GM23248 (cell line): ENCODE measurements at regions not wholly inside any gene's neighbourhood (a gene's known extent, or its start where the extent isn't known, plus 50 kb on each side); places are given as distances from the start of the nearest gene placed in this dataset.
"Not testable (repeated sequence)": the region's sequence is repeated elsewhere in the genome, so short reads cannot be mapped to it uniquely, and the experiment has no call there.

Experiments
- DNase-seq: peaks from one replicate; pipeline ENCODE4 v3.0.0-alpha.2; 2015
- H2AFZ ChIP-seq: fragments of 200-600 bp; sonication (generic); 2 replicates; pipeline ENCODE4 v1.6.1; 2016; ENCODE audit warnings: antibody characterized with exemption
- H3F3A ChIP-seq: fragments of 200-600 bp; sonication (generic); 2 replicates; pipeline ENCODE4 v1.6.1; 2016; ENCODE audit warnings: mild to moderate bottlenecking, antibody characterized with exemption, mixed run types; ENCODE audit not compliant: insufficient read depth
- H3K27ac ChIP-seq: fragments of 200-600 bp; sonication (generic); 2 replicates; pipeline ENCODE4 v1.5.1; 2016; ENCODE audit warnings: mild to moderate bottlenecking
- H3K27me3 ChIP-seq: fragments of 200-600 bp; sonication (generic); replicated peaks from 2 replicates; pipeline ENCODE4 v1.6.1; 2016; ENCODE audit warnings: mild to moderate bottlenecking; ENCODE audit not compliant: insufficient read depth
- H3K36me3 ChIP-seq: fragments of 200-600 bp; sonication (generic); 2 replicates; pipeline ENCODE4 v1.6.1; 2016; ENCODE audit warnings: low read depth, mild to moderate bottlenecking
- H3K4me1 ChIP-seq: fragments of 200-600 bp; sonication (generic); 2 replicates; pipeline ENCODE4 v1.6.1; 2016; ENCODE audit warnings: mild to moderate bottlenecking; ENCODE audit not compliant: insufficient read depth
- H3K4me2 ChIP-seq: fragments of 200-600 bp; sonication (generic); one replicate; pipeline ENCODE4 v1.6.1; 2016; ENCODE audit warnings: mild to moderate bottlenecking; ENCODE audit not compliant: unreplicated experiment
- H3K4me3 ChIP-seq: fragments of 200-600 bp; sonication (generic); 2 replicates; pipeline ENCODE4 v1.5.1; 2016; ENCODE audit warnings: mild to moderate bottlenecking
- H3K79me2 ChIP-seq: fragments of 200-600 bp; sonication (generic); 2 replicates; pipeline ENCODE4 v1.6.1; 2016; ENCODE audit warnings: mild to moderate bottlenecking; ENCODE audit not compliant: insufficient read depth
- H3K9ac ChIP-seq: fragments of 200-600 bp; sonication (generic); 2 replicates; pipeline ENCODE4 v1.6.1; 2016; ENCODE audit warnings: mild to moderate bottlenecking
- H3K9me2 ChIP-seq: fragments of 200-600 bp; sonication (generic); 2 replicates; pipeline ENCODE4 v1.6.1; 2016; ENCODE audit warnings: mixed run types, mild to moderate bottlenecking, moderate library complexity; ENCODE audit not compliant: insufficient read depth
- H3K9me3 ChIP-seq: fragments of 200-600 bp; sonication (generic); one replicate; pipeline ENCODE4 v1.6.1; 2017; ENCODE audit warnings: low read depth
- H4K20me1 ChIP-seq: fragments of 200-600 bp; sonication (generic); 2 replicates; pipeline ENCODE4 v1.6.0; 2016; ENCODE audit not compliant: insufficient read depth
- WGBS, 2 experiments: methylation state at CpG; one replicate each; pipeline ENCODE4 v1.1.6; 2015 to 2017; ENCODE audit warnings: low lambda C conversion rate in 2 of 2, low coverage in 1 of 2; ENCODE audit errors: missing lambda C conversion rate in 2 of 2; 5-methylcytosine and 5-hydroxymethylcytosine counted together
- in situ Hi-C: fragments of 300-500 bp; cut with MboI; formaldehyde crosslinking; loops from 2 replicates; pipeline ENCODE4 v1.15.0; 2020

- H3K27me3 ChIP-seq, H3K9ac ChIP-seq, H3K27ac ChIP-seq, H3K4me1 ChIP-seq, H2AFZ ChIP-seq, H3K4me3 ChIP-seq, DNase-seq, H3K79me2 ChIP-seq, H3F3A ChIP-seq, H3K9me2 ChIP-seq, H4K20me1 ChIP-seq, H3K36me3 ChIP-seq, H3K4me2 ChIP-seq, H3K9me3 ChIP-seq, in situ Hi-C loops: not testable (repeated sequence)
- WGBS, 2 experiments: 60 to 73% methylated on average over 12 of the region's 18 CpGs
These were observed 121.1 kb upstream of the MTLN start for GRCh38 chr2:110333114-110334095.

- in situ Hi-C loops, H3K36me3 ChIP-seq, H3K4me3 ChIP-seq, DNase-seq, H3K4me2 ChIP-seq, H2AFZ ChIP-seq, H3K9me2 ChIP-seq, H3F3A ChIP-seq, H3K4me1 ChIP-seq, H3K27ac ChIP-seq, H4K20me1 ChIP-seq, H3K9me3 ChIP-seq, H3K27me3 ChIP-seq, H3K79me2 ChIP-seq, H3K9ac ChIP-seq: not testable (repeated sequence)
- 63 to 73% methylated on average over 4 to 9 of the region's 10 CpGs for WGBS, 2 experiments
These were observed 119.3 kb upstream of the MTLN start for GRCh38 chr2:110331625-110332024.

- in situ Hi-C loops: not testable (repeated sequence)
- 81% methylated on average over 5 of the region's 10 CpGs; no CpG with 5 or more reads in 1 of the 2 experiments for whole genome bisulfite sequencing, 2 experiments
These were observed 117.4 kb upstream of the MTLN start for GRCh38 chr2:110329760-110330159.

GRCh38 chr2:110329158-110329557 lies 116.8 kb upstream of the MTLN start:
- H3K9me2 ChIP-seq, H4K20me1 ChIP-seq, H3F3A ChIP-seq, H3K4me2 ChIP-seq, H3K9ac ChIP-seq, in situ Hi-C loops, H3K36me3 ChIP-seq, H3K4me3 ChIP-seq, H3K27me3 ChIP-seq, H3K79me2 ChIP-seq, H3K9me3 ChIP-seq, H3K4me1 ChIP-seq, DNase-seq, H3K27ac ChIP-seq, H2AFZ ChIP-seq: not testable (repeated sequence)
- WGBS, 2 experiments: 75 to 88% methylated on average over 5 of the region's 7 CpGs

More at GRCh38 chr2:110329760-110330159, 117.4 kb upstream of the MTLN start:
- not testable (repeated sequence) for H2AFZ ChIP-seq, H4K20me1 ChIP-seq, H3K9me2 ChIP-seq, DNase-seq, H3F3A ChIP-seq, H3K4me1 ChIP-seq, H3K79me2 ChIP-seq, H3K9me3 ChIP-seq, H3K4me3 ChIP-seq, H3K27me3 ChIP-seq, H3K27ac ChIP-seq, H3K36me3 ChIP-seq, H3K4me2 ChIP-seq, H3K9ac ChIP-seq

- 67 to 71% methylated on average over 5 of the region's 5 CpGs for WGBS, 2 experiments
- in situ Hi-C loops, H2AFZ ChIP-seq: not testable (repeated sequence)
These were observed 116.3 kb upstream of the MTLN start for GRCh38 chr2:110328677-110329076.

GRCh38 chr2:110323832-110324231 lies 111.5 kb upstream of the MTLN start:
- DNase-seq, H3K4me1 ChIP-seq, H3K36me3 ChIP-seq, in situ Hi-C loops, H3K9ac ChIP-seq, H3K79me2 ChIP-seq, H2AFZ ChIP-seq, H3K4me2 ChIP-seq, H4K20me1 ChIP-seq, H3K27ac ChIP-seq, H3K9me2 ChIP-seq, H3F3A ChIP-seq, H3K27me3 ChIP-seq, H3K9me3 ChIP-seq, H3K4me3 ChIP-seq: not testable (repeated sequence)
- WGBS, 2 experiments: no CpG with 5 or more reads among the region's 4 CpGs

More at GRCh38 chr2:110328677-110329076, 116.3 kb upstream of the MTLN start:
- H3K9me2 ChIP-seq, H3K4me2 ChIP-seq, H3F3A ChIP-seq, H3K79me2 ChIP-seq, DNase-seq, H4K20me1 ChIP-seq, H3K36me3 ChIP-seq, H3K9ac ChIP-seq, H3K4me3 ChIP-seq, H3K9me3 ChIP-seq, H3K4me1 ChIP-seq, H3K27ac ChIP-seq, H3K27me3 ChIP-seq: not testable (repeated sequence)

GRCh38 chr2:110322535-110322934 lies 110.2 kb upstream of the MTLN start:
- H3K9ac ChIP-seq, H3K27me3 ChIP-seq, H3K27ac ChIP-seq, H3K9me3 ChIP-seq, H3K4me1 ChIP-seq, H2AFZ ChIP-seq, H3K36me3 ChIP-seq, H3K4me2 ChIP-seq, DNase-seq, H3K9me2 ChIP-seq, in situ Hi-C loops, H3F3A ChIP-seq, H4K20me1 ChIP-seq, H3K79me2 ChIP-seq, H3K4me3 ChIP-seq: not testable (repeated sequence)
- WGBS, 2 experiments: no CpG with 5 or more reads among the region's 8 CpGs
